ENCODE measurements at regions not wholly inside any gene's neighbourhood (a gene's known extent, or its start where the extent isn't known, plus 50 kb on each side); places are given as distances from the start of the nearest gene placed in this dataset.
"Not testable (repeated sequence)": the region's sequence is repeated elsewhere in the genome, so short reads cannot be mapped to it uniquely, and the experiment has no call there.

- peak; percentile 51 for DNase-seq (ENCODE audit: low spot score)
These were observed 78.6 kb upstream of the RGPD4 start for GRCh38 chr2:107747964-107748583.

GRCh38 chr2:107751936-107752335, 74.8 kb upstream of the RGPD4 start:
- DNase-seq (ENCODE audit: low spot score), result no peak

- DNase-seq (ENCODE audit: low spot score), result not testable (repeated sequence)
These were observed 72.9 kb upstream of the RGPD4 start for GRCh38 chr2:107753806-107754205.

GRCh38 chr2:107757223-107757622, 69.5 kb upstream of the RGPD4 start:
- no peak for DNase-seq (ENCODE audit: low spot score)

GRCh38 chr2:107760620-107761364, 65.9 kb upstream of the RGPD4 start:
- no peak for DNase-seq (ENCODE audit: low spot score)

- no peak for DNase-seq (ENCODE audit: low spot score)
These were observed 54.3 kb upstream of the RGPD4 start for GRCh38 chr2:107772353-107772752.

- DNase-seq (ENCODE audit: low spot score), result no peak
These were observed 51.5 kb upstream of the RGPD4 start for GRCh38 chr2:107775211-107775610.

- no peak for DNase-seq (ENCODE audit: low spot score)
These were observed 50.9 kb upstream of the RGPD4 start for GRCh38 chr2:107775791-107776190.

GRCh38 chr2:107776362-107776761, 50.3 kb upstream of the RGPD4 start:
- no peak for DNase-seq (ENCODE audit: low spot score)
